ENCODE measurements at regions not wholly inside any gene's neighbourhood (a gene's known extent, or its start where the extent isn't known, plus 50 kb on each side); places are given as distances from the start of the nearest gene placed in this dataset.
"Not testable (repeated sequence)": the region's sequence is repeated elsewhere in the genome, so short reads cannot be mapped to it uniquely, and the experiment has no call there.

GRCh38 chr14:106488291-106488690 is 961.9 kb downstream of the TMEM121 start:
- no peak for DNase-seq (ENCODE audit: low spot score)

GRCh38 chr14:106489112-106489881 is 962.9 kb downstream of the TMEM121 start:
- no peak for DNase-seq (ENCODE audit: low spot score)

- DNase-seq (ENCODE audit: low spot score), result no peak
These were observed 964.1 kb downstream of the TMEM121 start for GRCh38 chr14:106490442-106490841.

GRCh38 chr14:106491851-106492250 is 965.5 kb downstream of the TMEM121 start:
- DNase-seq (ENCODE audit: low spot score), result no peak

GRCh38 chr14:106493962-106494823 is 967.8 kb downstream of the TMEM121 start:
- no peak for DNase-seq (ENCODE audit: low spot score)

GRCh38 chr14:106500571-106500970 is 974.2 kb downstream of the TMEM121 start:
- DNase-seq (ENCODE audit: low spot score), result no peak

- no peak for DNase-seq (ENCODE audit: low spot score)
These were observed 975.5 kb downstream of the TMEM121 start for GRCh38 chr14:106501898-106502297.

- no peak for DNase-seq (ENCODE audit: low spot score)
These were observed 979.0 kb downstream of the TMEM121 start for GRCh38 chr14:106505366-106505765.

GRCh38 chr14:106506881-106507305 is 980.5 kb downstream of the TMEM121 start:
- DNase-seq (ENCODE audit: low spot score), result no peak

- DNase-seq (ENCODE audit: low spot score), result no peak
These were observed 981.0 kb downstream of the TMEM121 start for GRCh38 chr14:106507354-106507753.

- no peak for DNase-seq (ENCODE audit: low spot score)
These were observed 981.8 kb downstream of the TMEM121 start for GRCh38 chr14:106508216-106508615.

- no peak for DNase-seq (ENCODE audit: low spot score)
These were observed 982.8 kb downstream of the TMEM121 start for GRCh38 chr14:106509176-106509575.

GRCh38 chr14:106509807-106510206 is 983.4 kb downstream of the TMEM121 start:
- DNase-seq (ENCODE audit: low spot score), result no peak

- DNase-seq (ENCODE audit: low spot score), result no peak
These were observed 984.8 kb downstream of the TMEM121 start for GRCh38 chr14:106511006-106511799.

GRCh38 chr14:106511800-106512198 is 985.4 kb downstream of the TMEM121 start:
- DNase-seq (ENCODE audit: low spot score), result no peak

GRCh38 chr14:106513302-106513701 is 986.9 kb downstream of the TMEM121 start:
- no peak for DNase-seq (ENCODE audit: low spot score)

- DNase-seq (ENCODE audit: low spot score), result no peak
These were observed 991.9 kb downstream of the TMEM121 start for GRCh38 chr14:106518054-106518943.

GRCh38 chr14:106522118-106522517 is 995.7 kb downstream of the TMEM121 start:
- DNase-seq (ENCODE audit: low spot score), result not testable (repeated sequence)

- no peak for DNase-seq (ENCODE audit: low spot score)
These were observed 996.6 kb downstream of the TMEM121 start for GRCh38 chr14:106522990-106523389.

- no peak for DNase-seq (ENCODE audit: low spot score)
These were observed 1002.3 kb downstream of the TMEM121 start for GRCh38 chr14:106528717-106529116.

- no peak for DNase-seq (ENCODE audit: low spot score)
These were observed 1003.6 kb downstream of the TMEM121 start for GRCh38 chr14:106530031-106530422.
